PFSK-1 (cell line): ENCODE measurements at regions not wholly inside any gene's neighbourhood (a gene's known extent, or its start where the extent isn't known, plus 50 kb on each side); places are given as distances from the start of the nearest gene placed in this dataset.

Experiments
- FOXP2 ChIP-seq: optimal IDR thresholded peaks from 2 replicates; pipeline ENCODE3; 2011; ENCODE audit warnings: borderline replicate concordance, control low read depth, inconsistent platforms; ENCODE audit not compliant: insufficient read depth; ENCODE audit errors: extremely low read length, extremely low read depth
- POLR2AphosphoS5 ChIP-seq: IDR thresholded peaks from 2 replicates; pipeline ENCODE4 v1.6.1; 2012; ENCODE audit warnings: low read depth, mild to moderate bottlenecking, control low read depth, low read length, moderate library complexity

DNA sequence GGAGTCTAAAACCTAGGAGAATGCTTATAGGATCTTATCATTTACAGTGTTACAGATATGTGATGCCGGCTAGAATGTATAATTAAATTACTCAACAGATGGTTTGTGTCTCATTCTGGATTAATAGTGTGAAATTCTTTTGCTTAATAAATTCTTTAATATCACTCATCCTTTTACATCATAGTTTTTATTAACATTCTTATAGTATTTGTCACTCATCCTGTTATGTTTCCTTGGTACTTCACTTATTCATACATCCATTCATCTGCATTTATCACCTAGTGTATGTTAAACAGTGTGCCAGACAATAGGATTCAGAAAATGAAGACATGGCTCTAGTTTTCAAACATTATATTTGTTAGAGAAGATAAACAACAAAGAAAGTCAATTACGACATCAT, 468.7 kb downstream of the FRK start:
- TF ChIP-seq FOXP2 (no peak), POLR2AphosphoS5 (no peak)
